Sigmoid colon (tissue), 6 donors: ENCODE measurements at regions not wholly inside any gene's neighbourhood (a gene's known extent, or its start where the extent isn't known, plus 50 kb on each side); places are given as distances from the start of the nearest gene placed in this dataset.

Experiments
- DNase-seq: peaks from one replicate; pipeline ENCODE4 v3.0.0-alpha.2; 2019
- H3K27ac ChIP-seq, 4 donors: fragments of 200-600 bp; sonication (generic); one replicate each; pipeline ENCODE4 v1.5.1; 2016 to 2019; ENCODE audit warnings: mild to moderate bottlenecking in 1 of 4
- H3K27me3 ChIP-seq, 3 donors: fragments of 200-600 bp; sonication (generic); one replicate each; pipeline ENCODE4 v1.5.1; 2019; ENCODE audit warnings: mild to moderate bottlenecking in 1 of 3
- H3K36me3 ChIP-seq, 4 donors: fragments of 200-600 bp; sonication (generic); one replicate each; pipeline ENCODE4 v1.5.1; 2016 to 2019
- H3K4me1 ChIP-seq, 4 donors: fragments of 200-600 bp; sonication (generic); one replicate each; pipeline ENCODE4 v1.5.1; 2017 to 2019
- H3K4me3 ChIP-seq, 4 donors: fragments of 200-600 bp; sonication (generic); one replicate each; pipeline ENCODE4 v1.5.1; 2017 to 2019; ENCODE audit warnings: mild to moderate bottlenecking in 2 of 4, moderate library complexity in 1 of 4
- H3K9me3 ChIP-seq, 4 donors: fragments of 200-600 bp in 3 of 4; sonication (generic) in 3 of 4; one replicate each; pipeline versions ENCODE4 v1.5.1 to v1.6.1; 2013 to 2019
- EP300 ChIP-seq, 4 donors: sonication (generic); formaldehyde crosslinking; IDR thresholded peaks; one replicate each; pipeline ENCODE4 v1.6.1; 2017; ENCODE audit warnings: antibody characterized with exemption in 4 of 4
- POLR2A ChIP-seq, 2 donors: fragments of 450-650 bp; IDR thresholded peaks; one replicate each; pipeline ENCODE4 v1.6.1; 2016; ENCODE audit warnings: antibody characterized with exemption in 2 of 2, mild to moderate bottlenecking in 2 of 2, moderate library complexity in 2 of 2
- POLR2AphosphoS5 ChIP-seq, 4 donors: sonication (generic); formaldehyde crosslinking; IDR thresholded peaks; one replicate each; pipeline ENCODE4 v1.6.1; 2017; ENCODE audit warnings: antibody characterized with exemption in 4 of 4
- WGBS, 2 donors: extraction: QIAGEN DNeasy Blood & Tissue Kit; methylation state at CpG; one replicate each; pipeline ENCODE4 v1.1.7; 2013; 5-methylcytosine and 5-hydroxymethylcytosine counted together
- intact Hi-C: fragments of 100-400 bp; cut with DNase I; formaldehyde crosslinking; loops from one replicate; pipeline ENCODE4 v1.15.1; 2023
- TF ChIP-seq, protein P1 (sequence below), 4 experiments: fragments of 450-650 bp in 3 of 4; fragments of 200-600 bp in 1 of 4; IDR thresholded peaks; one replicate each; pipeline ENCODE4 v1.5.1; 2016 to 2019; ENCODE audit warnings: antibody characterized with exemption in 4 of 4, mild to moderate bottlenecking in 3 of 4, moderate library complexity in 2 of 4
- donor health status: healthy with polysubstance abuse.
- donor health status: healthy.

DNA sequence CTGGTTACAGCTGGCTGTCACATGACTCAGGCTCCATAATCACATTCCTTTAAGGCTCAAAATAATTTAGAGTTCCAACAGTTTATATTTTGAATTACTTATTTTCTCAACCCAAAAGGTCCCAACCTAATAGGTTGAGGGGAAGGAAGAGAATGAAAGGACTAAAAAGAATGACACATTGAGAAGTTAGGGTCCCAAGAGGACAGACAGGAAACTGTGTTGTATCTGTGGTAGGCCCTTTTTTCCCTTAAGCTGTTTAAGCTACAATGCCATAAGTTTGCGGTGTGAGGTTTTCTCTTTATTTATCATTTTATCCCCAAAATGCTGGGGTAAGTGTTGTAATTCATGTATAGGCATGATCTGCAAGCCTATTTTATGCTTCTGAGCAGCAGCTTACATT is 290.2 kb downstream of the ZNF674 start:
- Histone ChIP-seq H3K27ac (no peak overlapping the region), H3K36me3 (no peaks in the 10 kb centered on the region), H3K9me3 (no peaks in the 10 kb centered on the region), H3K4me1 (no peaks in the 10 kb centered on the region), H3K4me3 (no peak overlapping the region), H3K27me3 (no peaks in the 10 kb centered on the region)
- intact Hi-C loops, result no loop called here
- TF ChIP-seq POLR2A (IDR thresholded peaks at IDR 0.05) (no peak), POLR2AphosphoS5 (IDR thresholded peaks at IDR 0.05) (no peak), EP300 (IDR thresholded peaks at IDR 0.05) (no peak)
- TF ChIP-seq, protein P1, sequence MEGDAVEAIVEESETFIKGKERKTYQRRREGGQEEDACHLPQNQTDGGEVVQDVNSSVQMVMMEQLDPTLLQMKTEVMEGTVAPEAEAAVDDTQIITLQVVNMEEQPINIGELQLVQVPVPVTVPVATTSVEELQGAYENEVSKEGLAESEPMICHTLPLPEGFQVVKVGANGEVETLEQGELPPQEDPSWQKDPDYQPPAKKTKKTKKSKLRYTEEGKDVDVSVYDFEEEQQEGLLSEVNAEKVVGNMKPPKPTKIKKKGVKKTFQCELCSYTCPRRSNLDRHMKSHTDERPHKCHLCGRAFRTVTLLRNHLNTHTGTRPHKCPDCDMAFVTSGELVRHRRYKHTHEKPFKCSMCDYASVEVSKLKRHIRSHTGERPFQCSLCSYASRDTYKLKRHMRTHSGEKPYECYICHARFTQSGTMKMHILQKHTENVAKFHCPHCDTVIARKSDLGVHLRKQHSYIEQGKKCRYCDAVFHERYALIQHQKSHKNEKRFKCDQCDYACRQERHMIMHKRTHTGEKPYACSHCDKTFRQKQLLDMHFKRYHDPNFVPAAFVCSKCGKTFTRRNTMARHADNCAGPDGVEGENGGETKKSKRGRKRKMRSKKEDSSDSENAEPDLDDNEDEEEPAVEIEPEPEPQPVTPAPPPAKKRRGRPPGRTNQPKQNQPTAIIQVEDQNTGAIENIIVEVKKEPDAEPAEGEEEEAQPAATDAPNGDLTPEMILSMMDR (IDR thresholded peaks at IDR 0.05), result no peak
- no peak for DNase-seq
- 57 to 89% methylated on average over 1 of the region's 1 CpG for WGBS, 2 donors

DNA sequence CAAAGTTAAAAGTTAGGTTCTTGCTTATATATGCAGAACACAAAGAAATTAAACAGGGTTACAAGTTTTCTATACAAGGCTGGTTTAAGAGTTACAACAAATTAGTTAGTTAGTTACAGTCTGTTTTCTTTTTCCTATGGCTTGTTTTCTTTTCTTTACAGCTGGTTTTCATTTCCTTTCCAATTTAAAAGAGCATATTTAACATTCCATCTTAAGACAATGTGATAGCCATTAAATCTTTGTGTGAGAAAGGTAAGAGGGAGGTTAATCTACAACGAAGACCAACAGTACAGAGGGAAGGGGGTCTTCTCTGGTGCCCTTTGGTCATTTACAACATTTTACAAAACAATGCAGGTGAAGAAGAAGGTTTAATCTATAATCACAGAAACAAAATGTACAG is 290.6 kb downstream of the ZNF674 start:
- no peak overlapping the region for H3K27ac ChIP-seq
- H3K4me1 ChIP-seq, result no peaks in the 10 kb centered on the region
- WGBS, 2 donors, result 6 to 30% methylated on average over 1 of the region's 1 CpG
- no peaks in the 10 kb centered on the region for H3K36me3 ChIP-seq
- H3K27me3 ChIP-seq, result no peaks in the 10 kb centered on the region
- H3K9me3 ChIP-seq, result no peaks in the 10 kb centered on the region
- TF ChIP-seq, protein P1 (IDR thresholded peaks at IDR 0.05), result no peak
- TF ChIP-seq POLR2A (IDR thresholded peaks at IDR 0.05) (no peak), EP300 (IDR thresholded peaks at IDR 0.05) (no peak), POLR2AphosphoS5 (IDR thresholded peaks at IDR 0.05) (no peak)
- no peak overlapping the region for H3K4me3 ChIP-seq
- intact Hi-C loops, result no loop called here
- no peak for DNase-seq

DNA sequence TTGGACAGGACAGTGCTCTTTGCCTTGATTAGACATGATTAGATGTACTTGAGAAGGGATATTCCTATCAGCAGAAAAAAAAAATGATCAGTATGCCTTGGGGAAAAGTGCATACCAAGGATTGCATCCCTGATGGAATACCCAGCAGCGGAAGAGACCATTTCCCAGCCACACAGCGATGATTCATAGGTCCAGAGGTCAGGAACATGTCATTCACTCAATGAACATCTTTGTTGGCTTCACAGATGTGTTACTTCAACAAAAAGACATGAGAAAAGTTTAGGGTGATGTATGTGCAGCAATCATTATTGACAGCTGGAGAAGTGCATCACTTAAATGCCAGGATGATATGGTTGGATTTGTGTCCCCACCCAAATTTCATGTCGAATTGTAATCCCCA is 293.5 kb downstream of the ZNF674 start:
- Histone ChIP-seq H3K36me3 (no peaks in the 10 kb centered on the region), H3K27ac (no peak overlapping the region), H3K27me3 (no peaks in the 10 kb centered on the region), H3K4me1 (no peaks in the 10 kb centered on the region), H3K4me3 (no peak overlapping the region), H3K9me3 (no peaks in the 10 kb centered on the region)
- intact Hi-C loops, result no loop called here
- WGBS, 2 donors, result 89 to 94% methylated on average over 3 of the region's 3 CpGs
- TF ChIP-seq, protein P1 (IDR thresholded peaks at IDR 0.05), result no peak
- TF ChIP-seq POLR2AphosphoS5 (IDR thresholded peaks at IDR 0.05) (no peak), EP300 (IDR thresholded peaks at IDR 0.05) (no peak), POLR2A (IDR thresholded peaks at IDR 0.05) (no peak)
- DNase-seq, result no peak

DNA sequence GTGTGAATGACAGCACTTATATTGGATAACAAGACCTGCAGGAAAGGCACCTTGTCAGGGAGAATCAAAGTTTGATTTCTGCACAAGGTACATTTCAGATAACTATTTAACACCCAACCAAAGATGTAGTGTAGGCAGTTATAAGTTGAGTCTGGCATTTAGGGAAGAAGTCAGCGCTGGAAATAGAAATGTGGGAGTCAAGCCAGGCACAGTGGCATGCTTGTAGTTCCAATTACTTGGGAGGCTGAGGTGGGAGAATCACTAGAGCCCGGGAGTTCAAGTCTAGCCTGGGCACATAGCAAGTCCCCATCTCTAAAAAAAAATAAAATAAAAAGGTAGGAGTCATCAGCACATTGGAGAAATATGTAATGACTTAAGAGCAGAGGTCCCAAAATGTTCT is 295.1 kb downstream of the ZNF674 start:
- no peak overlapping the region for H3K4me3 ChIP-seq
- WGBS, 2 donors, result 92 to 94% methylated on average over 2 of the region's 2 CpGs
- no peaks in the 10 kb centered on the region for H3K36me3 ChIP-seq
- no peak for DNase-seq
- H3K27me3 ChIP-seq, result no peaks in the 10 kb centered on the region
- no peaks in the 10 kb centered on the region for H3K9me3 ChIP-seq
- intact Hi-C loops, result no loop called here
- no peaks in the 10 kb centered on the region for H3K4me1 ChIP-seq
- H3K27ac ChIP-seq, result no peak overlapping the region
- TF ChIP-seq, protein P1 (IDR thresholded peaks at IDR 0.05), result no peak
- no peak for TF ChIP-seq POLR2AphosphoS5 (IDR thresholded peaks at IDR 0.05)
- no peak for TF ChIP-seq POLR2A (IDR thresholded peaks at IDR 0.05)
- TF ChIP-seq EP300 (IDR thresholded peaks at IDR 0.05), result no peak

DNA sequence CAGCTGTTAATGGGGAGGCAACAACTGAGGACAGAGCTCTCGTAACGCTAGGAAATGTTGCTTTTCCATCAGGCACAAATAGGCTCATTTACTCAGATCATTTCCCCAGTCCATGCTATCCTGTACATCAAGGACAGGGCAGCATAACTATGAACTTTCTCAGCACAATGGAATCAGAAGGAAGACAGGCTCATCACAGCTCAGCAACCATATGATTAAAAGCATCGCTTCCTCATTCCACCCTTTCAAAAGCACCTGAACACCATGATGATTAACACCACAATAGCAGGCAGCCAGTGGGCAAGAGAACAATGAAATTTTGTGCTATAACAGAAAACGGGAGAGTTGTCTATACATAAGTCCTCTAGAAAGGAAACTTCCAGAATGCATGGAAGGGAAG is 297.8 kb downstream of the ZNF674 start:
- Histone ChIP-seq H3K9me3 (no peaks in the 10 kb centered on the region), H3K27me3 (no peaks in the 10 kb centered on the region), H3K36me3 (no peaks in the 10 kb centered on the region), H3K27ac (no peak overlapping the region), H3K4me1 (no peaks in the 10 kb centered on the region), H3K4me3 (no peak overlapping the region)
- no peak for DNase-seq
- intact Hi-C loops, result no loop called here
- WGBS, 2 donors, result 92 to 96% methylated on average over 4 of the region's 4 CpGs
- TF ChIP-seq POLR2AphosphoS5 (IDR thresholded peaks at IDR 0.05) (no peak), EP300 (IDR thresholded peaks at IDR 0.05) (no peak), POLR2A (IDR thresholded peaks at IDR 0.05) (no peak)
- TF ChIP-seq, protein P1 (IDR thresholded peaks at IDR 0.05), result no peak
